ENCODE measurements at regions not wholly inside any gene's neighbourhood (a gene's known extent, or its start where the extent isn't known, plus 50 kb on each side); places are given as distances from the start of the nearest gene placed in this dataset.

GRCh38 chrX:9378980-9379696, 85.7 kb upstream of the TBL1X start:
- H3K4me3 ChIP-seq = no peak overlapping the region
- no peak overlapping the region for H3K27ac ChIP-seq
- no peaks in the 10 kb centered on the region for H3K9me3 ChIP-seq
- TF ChIP-seq, protein P1, sequence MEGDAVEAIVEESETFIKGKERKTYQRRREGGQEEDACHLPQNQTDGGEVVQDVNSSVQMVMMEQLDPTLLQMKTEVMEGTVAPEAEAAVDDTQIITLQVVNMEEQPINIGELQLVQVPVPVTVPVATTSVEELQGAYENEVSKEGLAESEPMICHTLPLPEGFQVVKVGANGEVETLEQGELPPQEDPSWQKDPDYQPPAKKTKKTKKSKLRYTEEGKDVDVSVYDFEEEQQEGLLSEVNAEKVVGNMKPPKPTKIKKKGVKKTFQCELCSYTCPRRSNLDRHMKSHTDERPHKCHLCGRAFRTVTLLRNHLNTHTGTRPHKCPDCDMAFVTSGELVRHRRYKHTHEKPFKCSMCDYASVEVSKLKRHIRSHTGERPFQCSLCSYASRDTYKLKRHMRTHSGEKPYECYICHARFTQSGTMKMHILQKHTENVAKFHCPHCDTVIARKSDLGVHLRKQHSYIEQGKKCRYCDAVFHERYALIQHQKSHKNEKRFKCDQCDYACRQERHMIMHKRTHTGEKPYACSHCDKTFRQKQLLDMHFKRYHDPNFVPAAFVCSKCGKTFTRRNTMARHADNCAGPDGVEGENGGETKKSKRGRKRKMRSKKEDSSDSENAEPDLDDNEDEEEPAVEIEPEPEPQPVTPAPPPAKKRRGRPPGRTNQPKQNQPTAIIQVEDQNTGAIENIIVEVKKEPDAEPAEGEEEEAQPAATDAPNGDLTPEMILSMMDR (IDR thresholded peaks at IDR 0.05) = no peak
- no peaks in the 10 kb centered on the region for H3K36me3 ChIP-seq
- intact Hi-C loops (cut with DNase I) = no loop called here
- ATAC-seq (no peak), FAIRE-seq (no peak), DNase-seq (no peak)
- H3K27me3 ChIP-seq = no peaks in the 10 kb centered on the region
- 57 to 61% methylated on average over 7 of the region's 7 CpGs for WGBS, 2 donors
- H3K4me1 ChIP-seq = no peaks in the 10 kb centered on the region

DNA sequence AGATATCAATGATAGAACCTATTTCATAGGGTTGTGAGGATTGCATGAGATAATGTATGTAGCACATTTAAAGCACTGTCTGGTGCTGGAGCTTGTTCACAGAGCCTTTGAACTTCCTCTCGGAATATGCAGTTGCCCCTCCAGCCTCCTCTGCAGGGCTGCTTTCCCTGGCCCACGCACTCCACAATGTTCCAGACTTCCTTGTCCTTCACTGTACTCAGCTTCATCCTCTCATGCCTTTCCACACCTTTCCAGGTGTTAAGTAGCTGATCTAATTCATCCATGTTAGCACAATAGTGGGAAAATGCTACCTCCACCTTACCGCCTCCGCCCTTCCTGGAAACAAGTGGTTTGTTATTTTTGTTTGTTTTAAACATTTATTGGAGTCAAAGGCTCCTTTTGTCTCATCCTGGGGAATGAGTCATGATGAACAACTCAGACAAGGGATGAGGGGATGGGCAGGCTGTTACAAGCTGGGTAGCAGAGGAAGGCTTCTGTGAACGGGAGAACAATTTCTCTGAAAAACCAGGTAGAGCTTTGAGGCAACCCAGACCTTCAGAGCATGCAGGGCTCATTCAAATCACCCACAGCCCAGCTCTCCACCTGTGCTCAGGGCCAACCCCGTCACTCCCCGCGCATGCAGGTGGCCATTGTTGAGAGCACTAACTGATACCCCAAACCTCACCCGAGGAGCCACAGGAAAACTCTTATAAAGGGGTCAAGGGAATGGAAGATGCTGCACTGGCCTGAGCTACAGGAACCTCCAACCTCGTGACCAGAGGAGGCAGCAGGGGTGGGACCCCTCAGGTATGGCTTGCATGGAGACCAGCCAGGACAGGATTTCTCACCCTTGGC, 84.9 kb upstream of the TBL1X start:
- no peaks in the 10 kb centered on the region for H3K36me3 ChIP-seq
- TF ChIP-seq, protein P1 (IDR thresholded peaks at IDR 0.05) = no peak
- ATAC-seq = no peak
- H3K9me3 ChIP-seq = no peaks in the 10 kb centered on the region
- WGBS, 2 donors = 66 to 67% methylated on average over 10 of the region's 10 CpGs
- intact Hi-C loops (cut with DNase I) = no loop called here
- no peaks in the 10 kb centered on the region for H3K4me1 ChIP-seq
- no peaks in the 10 kb centered on the region for H3K27me3 ChIP-seq
- no peak overlapping the region for H3K4me3 ChIP-seq
- no peak for DNase-seq
- no peak for FAIRE-seq
- H3K27ac ChIP-seq = no peak overlapping the region

GRCh38 chrX:9383655-9384054, 81.2 kb upstream of the TBL1X start:
- H3K36me3 ChIP-seq = no peaks in the 10 kb centered on the region
- ATAC-seq (no peak), FAIRE-seq (no peak), DNase-seq (no peak)
- H3K27me3 ChIP-seq = no peaks in the 10 kb centered on the region
- no peaks in the 10 kb centered on the region for H3K4me1 ChIP-seq
- TF ChIP-seq, protein P1 (IDR thresholded peaks at IDR 0.05) = no peak
- H3K4me3 ChIP-seq = no peak overlapping the region
- intact Hi-C loops (cut with DNase I) = no loop called here
- no peak overlapping the region for H3K27ac ChIP-seq
- no peaks in the 10 kb centered on the region for H3K9me3 ChIP-seq

DNA sequence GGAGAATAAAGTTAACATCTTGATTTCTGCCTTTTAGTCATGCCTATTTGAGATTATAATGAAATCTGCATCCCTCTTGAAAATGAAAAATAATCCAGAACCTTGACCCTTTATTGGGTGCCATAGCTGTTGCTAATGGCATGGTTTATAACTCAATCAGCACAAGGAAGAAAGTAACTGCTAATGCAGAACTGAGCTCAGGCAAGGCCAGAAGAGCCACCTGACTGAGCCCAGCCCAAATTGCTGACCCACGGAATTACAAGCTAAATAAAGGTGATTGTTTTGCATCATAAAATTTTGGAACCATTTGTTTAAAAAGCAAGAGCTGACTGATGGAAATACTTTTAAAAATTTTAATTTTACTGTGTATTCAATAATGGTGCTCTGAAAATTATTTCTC, 76.4 kb upstream of the TBL1X start:
- FAIRE-seq (no peak), DNase-seq (no peak), ATAC-seq (no peak)
- intact Hi-C loops (cut with DNase I) = no loop called here
- Histone ChIP-seq H3K36me3 (no peaks in the 10 kb centered on the region), H3K27me3 (no peaks in the 10 kb centered on the region), H3K27ac (no peak overlapping the region), H3K9me3 (no peaks in the 10 kb centered on the region), H3K4me3 (no peak overlapping the region), H3K4me1 (no peaks in the 10 kb centered on the region)
- 52 to 71% methylated on average over 1 of the region's 1 CpG for WGBS, 2 donors
- TF ChIP-seq, protein P1 (IDR thresholded peaks at IDR 0.05) = no peak

DNA sequence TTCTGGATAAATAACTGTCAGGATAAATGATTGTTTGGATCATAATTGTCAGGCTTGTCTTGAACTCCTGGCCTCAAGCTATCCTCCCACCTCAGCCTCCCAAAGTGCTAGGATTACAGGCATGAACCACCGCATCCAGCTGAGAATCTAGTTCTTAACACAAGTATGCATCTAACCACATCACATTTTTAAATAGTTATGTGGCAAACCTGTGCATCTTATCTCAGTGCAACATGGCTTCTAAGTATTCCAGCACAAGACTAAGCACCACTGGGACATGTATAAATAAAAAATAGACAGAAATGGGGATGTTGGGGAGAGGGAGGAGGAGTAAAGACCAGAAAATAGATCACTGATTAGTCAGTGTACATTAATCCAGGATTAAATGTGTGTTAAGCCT, 74.7 kb upstream of the TBL1X start:
- DNase-seq (no peak), FAIRE-seq (no peak), ATAC-seq (no peak)
- intact Hi-C loops (cut with DNase I) = no loop called here
- no peaks in the 10 kb centered on the region for H3K27me3 ChIP-seq
- TF ChIP-seq, protein P1 (IDR thresholded peaks at IDR 0.05) = no peak
- no peaks in the 10 kb centered on the region for H3K4me1 ChIP-seq
- no peak overlapping the region for H3K4me3 ChIP-seq
- WGBS, 2 donors = 89 to 100% methylated on average over 1 of the region's 1 CpG
- no peaks in the 10 kb centered on the region for H3K36me3 ChIP-seq
- no peaks in the 10 kb centered on the region for H3K9me3 ChIP-seq
- no peak overlapping the region for H3K27ac ChIP-seq
